Ovary (tissue), 7 donors: ENCODE measurements at regions not wholly inside any gene's neighbourhood (a gene's known extent, or its start where the extent isn't known, plus 50 kb on each side); places are given as distances from the start of the nearest gene placed in this dataset.

ENCODE experiments used
- DNase-seq, 5 donors: peaks; one replicate each; pipeline ENCODE4 v3.0.0-alpha.2; 2019 to 2020
- H3K27ac ChIP-seq, 2 donors: fragments of 200-600 bp; one replicate each; pipeline versions ENCODE4 v1.5.1 to v1.8.0; 2019 to 2022
- H3K27me3 ChIP-seq: fragments of 200-600 bp; one replicate; pipeline ENCODE4 v1.8.0; 2022
- H3K36me3 ChIP-seq: fragments of 200-600 bp; sonication (generic); one replicate; pipeline ENCODE4 v1.5.1; 2019
- H3K4me1 ChIP-seq: one replicate; pipeline ENCODE4 v1.8.1; 2013; ENCODE audit warnings: mild to moderate bottlenecking, moderate library complexity; ENCODE audit not compliant: insufficient read depth
- H3K4me3 ChIP-seq: fragments of 200-600 bp; sonication (generic); one replicate; pipeline ENCODE4 v1.5.1; 2017
- H3K9me3 ChIP-seq, 2 donors: fragments of 200-600 bp in 1 of 2; sonication (generic) in 1 of 2; one replicate each; pipeline versions ENCODE4 v1.5.1 to v1.8.1; 2013 to 2019; ENCODE audit warnings: mild to moderate bottlenecking in 1 of 2, moderate library complexity in 1 of 2
- EP300 ChIP-seq: sonication (generic); formaldehyde crosslinking; IDR thresholded peaks from one replicate; pipeline ENCODE4 v1.6.1; 2017; ENCODE audit warnings: antibody characterized with exemption
- POLR2A ChIP-seq: fragments of 450-650 bp; IDR thresholded peaks from one replicate; pipeline ENCODE4 v1.6.1; 2017; ENCODE audit warnings: antibody characterized with exemption, mild to moderate bottlenecking, moderate library complexity
- WGBS, 3 donors: extraction: QIAGEN DNeasy Blood & Tissue Kit in 1 of 3; methylation state at CpG; one replicate each; pipeline versions ENCODE4 v1.1.5 to v1.1.7; 2013 to 2017; 5-methylcytosine and 5-hydroxymethylcytosine counted together
- intact Hi-C, 4 donors: fragments of 100-400 bp; cut with DNase I; formaldehyde crosslinking; loops; one replicate each; pipeline versions ENCODE4 v1.11.0 to v1.15.1; 2022 to 2023
- TF ChIP-seq, protein P1 (sequence below), 3 donors: fragments of 450-650 bp in 2 of 3; fragments of 200-600 bp in 1 of 3; IDR thresholded peaks; one replicate each; pipeline versions ENCODE4 v1.5.1 to v1.8.0; 2016 to 2022; ENCODE audit warnings: antibody characterized with exemption in 3 of 3, mild to moderate bottlenecking in 1 of 3
- donor health status: DM: no; HTN: no; CAD: no; lungs with moderate emphysema.
- donor health status: DM: no; HTN: no; CAD: no.
- donor health status: Bipolar disorder and iron deficiency.
- donor health status: DM: no; HTN: no; CAD: no.
- donor health status: DM: yes; HTN: yes; CAD: no.

GRCh38 chr6:159494586-159494972 is 198.5 kb downstream of the SOD2 start:
- H3K4me3 ChIP-seq = no peak overlapping the region
- intact Hi-C loops = no loop called here
- no peaks in the 10 kb centered on the region for H3K27me3 ChIP-seq
- WGBS, 3 donors = 61 to 75% (median 68%) methylated on average over 5 of the region's 5 CpGs
- H3K27ac ChIP-seq = no peak overlapping the region
- TF ChIP-seq EP300 (no peak), POLR2A (no peak)
- TF ChIP-seq, protein P1, sequence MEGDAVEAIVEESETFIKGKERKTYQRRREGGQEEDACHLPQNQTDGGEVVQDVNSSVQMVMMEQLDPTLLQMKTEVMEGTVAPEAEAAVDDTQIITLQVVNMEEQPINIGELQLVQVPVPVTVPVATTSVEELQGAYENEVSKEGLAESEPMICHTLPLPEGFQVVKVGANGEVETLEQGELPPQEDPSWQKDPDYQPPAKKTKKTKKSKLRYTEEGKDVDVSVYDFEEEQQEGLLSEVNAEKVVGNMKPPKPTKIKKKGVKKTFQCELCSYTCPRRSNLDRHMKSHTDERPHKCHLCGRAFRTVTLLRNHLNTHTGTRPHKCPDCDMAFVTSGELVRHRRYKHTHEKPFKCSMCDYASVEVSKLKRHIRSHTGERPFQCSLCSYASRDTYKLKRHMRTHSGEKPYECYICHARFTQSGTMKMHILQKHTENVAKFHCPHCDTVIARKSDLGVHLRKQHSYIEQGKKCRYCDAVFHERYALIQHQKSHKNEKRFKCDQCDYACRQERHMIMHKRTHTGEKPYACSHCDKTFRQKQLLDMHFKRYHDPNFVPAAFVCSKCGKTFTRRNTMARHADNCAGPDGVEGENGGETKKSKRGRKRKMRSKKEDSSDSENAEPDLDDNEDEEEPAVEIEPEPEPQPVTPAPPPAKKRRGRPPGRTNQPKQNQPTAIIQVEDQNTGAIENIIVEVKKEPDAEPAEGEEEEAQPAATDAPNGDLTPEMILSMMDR (IDR thresholded peaks at IDR 0.05) = no peak
- DNase-seq = no peak
- no peaks in the 10 kb centered on the region for H3K36me3 ChIP-seq
- no peaks in the 10 kb centered on the region for H3K9me3 ChIP-seq
- no peaks in the 10 kb centered on the region for H3K4me1 ChIP-seq

- Histone ChIP-seq H3K27me3 (no peaks in the 10 kb centered on the region), H3K4me3 (no peak overlapping the region), H3K9me3 (no peaks in the 10 kb centered on the region), H3K4me1 (no peaks in the 10 kb centered on the region), H3K36me3 (no peaks in the 10 kb centered on the region), H3K27ac (no peak overlapping the region)
- no peak for DNase-seq
- intact Hi-C loops = no loop called here
- 71 to 80% (median 75%) methylated on average over 5 of the region's 5 CpGs for WGBS, 3 donors
- no peak for TF ChIP-seq POLR2A
- TF ChIP-seq, protein P1 (IDR thresholded peaks at IDR 0.05) = no peak
- no peak for TF ChIP-seq EP300
Measured at GRCh38 chr6:159493898-159494585, 199.0 kb downstream of the SOD2 start.

- no peak for DNase-seq
- Histone ChIP-seq H3K27ac (no peak overlapping the region), H3K4me1 (no peaks in the 10 kb centered on the region), H3K36me3 (no peaks in the 10 kb centered on the region), H3K9me3 (no peaks in the 10 kb centered on the region), H3K4me3 (no peak overlapping the region), H3K27me3 (no peaks in the 10 kb centered on the region)
- WGBS, 3 donors = 86 to 93% (median 88%) methylated on average over 15 of the region's 15 CpGs
- intact Hi-C loops = no loop called here
- no peak for TF ChIP-seq EP300
- TF ChIP-seq, protein P1 (IDR thresholded peaks at IDR 0.05) = no peak
- no peak for TF ChIP-seq POLR2A
Measured at GRCh38 chr6:159493231-159493897, 199.7 kb downstream of the SOD2 start.

GRCh38 chr6:159490298-159490937 is 202.6 kb downstream of the SOD2 start:
- Histone ChIP-seq H3K4me1 (no peaks in the 10 kb centered on the region), H3K4me3 (no peak overlapping the region), H3K9me3 (no peaks in the 10 kb centered on the region), H3K27me3 (no peaks in the 10 kb centered on the region), H3K36me3 (no peaks in the 10 kb centered on the region), H3K27ac (no peak overlapping the region)
- intact Hi-C loops = no loop called here
- WGBS, 3 donors = 31 to 43% (median 34%) methylated on average over 6 of the region's 6 CpGs
- TF ChIP-seq EP300 (no peak), POLR2A (no peak)
- TF ChIP-seq, protein P1 (IDR thresholded peaks at IDR 0.05) = no peak
- no peak for DNase-seq
